Activated CD8-positive, alpha-beta T cell treated with anti-CD3 and anti-CD28 coated beads, Interleukin-2, amount 10 ng/mL, durations not matched to agents 7 days and 5 days (primary cell): ENCODE measurements at regions not wholly inside any gene's neighbourhood (a gene's known extent, or its start where the extent isn't known, plus 50 kb on each side); places are given as distances from the start of the nearest gene placed in this dataset.

ENCODE experiments used
- ATAC-seq: fragments of 150-1000 bp; cut with Tn5 transposase; one replicate; pipeline ENCODE4 v1.10.0; 2021; ENCODE audit warnings: moderate library complexity
- CTCF ChIA-PET: fragments of 350-600 bp; sonication (Branson Sonifier 250); formaldehyde crosslinking; loops from one replicate; lab custom pipeline; 2021; ENCODE audit warnings: antibody characterized with exemption; lab: Charles Lee
- POLR2A ChIA-PET: fragments of 350-600 bp; sonication (Branson Sonifier 250); formaldehyde crosslinking; loops from one replicate; lab custom pipeline; 2021; ENCODE audit warnings: antibody characterized with exemption; lab: Charles Lee
- DNase-seq: peaks from one replicate; pipeline ENCODE4 v3.0.0-alpha.2; 2020
- H3K27ac Mint-ChIP-seq: one replicate; pipeline ENCODE4 v1.8.0; 2021; ENCODE audit warnings: mild to moderate bottlenecking, mixed read lengths
- H3K27me3 Mint-ChIP-seq: one replicate; pipeline ENCODE4 v1.8.0; 2021; ENCODE audit warnings: low read depth, mixed read lengths
- H3K36me3 Mint-ChIP-seq: one replicate; pipeline ENCODE4 v1.8.0; 2021; ENCODE audit warnings: low read depth, mixed read lengths
- H3K4me1 Mint-ChIP-seq: one replicate; pipeline ENCODE4 v1.8.0; 2021; ENCODE audit warnings: low read depth, mixed read lengths
- H3K4me3 Mint-ChIP-seq: one replicate; pipeline ENCODE4 v1.8.0; 2021; ENCODE audit warnings: mild to moderate bottlenecking, mixed read lengths
- H3K9me3 Mint-ChIP-seq: one replicate; pipeline ENCODE4 v1.8.0; 2022; ENCODE audit warnings: mixed read lengths; ENCODE audit not compliant: insufficient read depth

GRCh38 chr4:111648056-111648455, 497.2 kb upstream of the FAM241A start:
- Mint-ChIP-seq H3K4me3 (no peak overlapping the region), H3K27me3 (no peaks in the 10 kb centered on the region), H3K4me1 (no peaks in the 10 kb centered on the region), H3K27ac (no peak overlapping the region), H3K9me3 (no peaks in the 10 kb centered on the region), H3K36me3 (no peaks in the 10 kb centered on the region)
- DNase-seq (no peak), ATAC-seq (no peak)
- POLR2A ChIA-PET = no interaction called here
- CTCF ChIA-PET = no interaction called here

GRCh38 chr4:111649308-111649707, 495.9 kb upstream of the FAM241A start:
- CTCF ChIA-PET = no interaction called here
- Mint-ChIP-seq H3K27ac (no peak overlapping the region), H3K9me3 (no peaks in the 10 kb centered on the region), H3K4me1 (no peaks in the 10 kb centered on the region), H3K36me3 (no peaks in the 10 kb centered on the region), H3K4me3 (no peak overlapping the region), H3K27me3 (no peaks in the 10 kb centered on the region)
- DNase-seq = no peak
- no peak for ATAC-seq
- POLR2A ChIA-PET = no interaction called here

GRCh38 chr4:111650146-111650545, 495.1 kb upstream of the FAM241A start:
- Mint-ChIP-seq H3K9me3 (no peaks in the 10 kb centered on the region), H3K27me3 (no peaks in the 10 kb centered on the region), H3K36me3 (no peaks in the 10 kb centered on the region), H3K4me1 (no peaks in the 10 kb centered on the region), H3K27ac (no peak overlapping the region), H3K4me3 (no peak overlapping the region)
- ATAC-seq (no peak), DNase-seq (no peak)
- ChIA-PET POLR2A (no interaction called here), CTCF (no interaction called here)

- ATAC-seq = no peak
- Mint-ChIP-seq H3K4me3 (no peak overlapping the region), H3K4me1 (no peaks in the 10 kb centered on the region), H3K27ac (no peak overlapping the region), H3K9me3 (no peaks in the 10 kb centered on the region), H3K27me3 (no peaks in the 10 kb centered on the region), H3K36me3 (no peaks in the 10 kb centered on the region)
- ChIA-PET POLR2A (no interaction called here), CTCF (no interaction called here)
- DNase-seq = no peak
Observed at GRCh38 chr4:111650674-111651086, 494.6 kb upstream of the FAM241A start.

GRCh38 chr4:111652236-111652635, 493.0 kb upstream of the FAM241A start:
- CTCF ChIA-PET = no interaction called here

GRCh38 chr4:111652986-111653385, 492.3 kb upstream of the FAM241A start:
- H3K4me3 Mint-ChIP-seq = no peak overlapping the region
- H3K27ac Mint-ChIP-seq = no peak overlapping the region
- ChIA-PET POLR2A (no interaction called here), CTCF (interaction anchor here (1.1 kb wide), 1 partner anchor 11 kb away, joined by 3 read pairs; no protein-coding TSS in a partner anchor)
- ATAC-seq (no peak), DNase-seq (no peak)
- H3K4me1 Mint-ChIP-seq = no peaks in the 10 kb centered on the region
- H3K36me3 Mint-ChIP-seq = no peaks in the 10 kb centered on the region
- no peaks in the 10 kb centered on the region for H3K27me3 Mint-ChIP-seq
- no peaks in the 10 kb centered on the region for H3K9me3 Mint-ChIP-seq

More at GRCh38 chr4:111652236-111652635, 493.0 kb upstream of the FAM241A start:
- POLR2A ChIA-PET = no interaction called here
- no peak for DNase-seq
- Mint-ChIP-seq H3K9me3 (no peaks in the 10 kb centered on the region), H3K27ac (no peak overlapping the region), H3K4me3 (no peak overlapping the region), H3K27me3 (no peaks in the 10 kb centered on the region), H3K36me3 (no peaks in the 10 kb centered on the region), H3K4me1 (no peaks in the 10 kb centered on the region)
- ATAC-seq = no peak

- Mint-ChIP-seq H3K36me3 (no peaks in the 10 kb centered on the region), H3K4me1 (no peaks in the 10 kb centered on the region), H3K4me3 (no peak overlapping the region), H3K9me3 (no peaks in the 10 kb centered on the region), H3K27me3 (no peaks in the 10 kb centered on the region), H3K27ac (no peak overlapping the region)
- POLR2A ChIA-PET = no interaction called here
- ATAC-seq (no peak), DNase-seq (no peak)
- CTCF ChIA-PET = no interaction called here
Observed at GRCh38 chr4:111662496-111662895, 482.8 kb upstream of the FAM241A start.

- POLR2A ChIA-PET = no interaction called here
- H3K27me3 Mint-ChIP-seq = no peaks in the 10 kb centered on the region
- H3K4me1 Mint-ChIP-seq = no peaks in the 10 kb centered on the region
- H3K4me3 Mint-ChIP-seq = no peak overlapping the region
- DNase-seq (no peak), ATAC-seq (no peak)
- no peaks in the 10 kb centered on the region for H3K36me3 Mint-ChIP-seq
- CTCF ChIA-PET = no interaction called here
- H3K9me3 Mint-ChIP-seq = no peaks in the 10 kb centered on the region
- no peak overlapping the region for H3K27ac Mint-ChIP-seq
Observed at GRCh38 chr4:111664308-111664945, 480.8 kb upstream of the FAM241A start.

GRCh38 chr4:111666826-111667360, 478.4 kb upstream of the FAM241A start:
- CTCF ChIA-PET = no interaction called here
- Mint-ChIP-seq H3K27me3 (no peaks in the 10 kb centered on the region), H3K4me3 (no peak overlapping the region), H3K9me3 (no peaks in the 10 kb centered on the region), H3K27ac (no peak overlapping the region), H3K4me1 (no peaks in the 10 kb centered on the region), H3K36me3 (no peaks in the 10 kb centered on the region)
- no peak for ATAC-seq
- no peak for DNase-seq
- POLR2A ChIA-PET = no interaction called here

- H3K4me3 Mint-ChIP-seq = no peak overlapping the region
- no peaks in the 10 kb centered on the region for H3K4me1 Mint-ChIP-seq
- no peaks in the 10 kb centered on the region for H3K36me3 Mint-ChIP-seq
- POLR2A ChIA-PET = no interaction called here
- CTCF ChIA-PET = no interaction called here
- DNase-seq (no peak), ATAC-seq (no peak)
- no peaks in the 10 kb centered on the region for H3K9me3 Mint-ChIP-seq
- no peak overlapping the region for H3K27ac Mint-ChIP-seq
- H3K27me3 Mint-ChIP-seq = no peaks in the 10 kb centered on the region
Observed at GRCh38 chr4:111671756-111672155, 473.5 kb upstream of the FAM241A start.

- Mint-ChIP-seq H3K4me3 (no peak overlapping the region), H3K27ac (no peak overlapping the region), H3K9me3 (no peaks in the 10 kb centered on the region), H3K36me3 (no peaks in the 10 kb centered on the region), H3K4me1 (no peaks in the 10 kb centered on the region), H3K27me3 (no peaks in the 10 kb centered on the region)
- ChIA-PET CTCF (no interaction called here), POLR2A (no interaction called here)
- no peak for ATAC-seq
- DNase-seq = no peak
Observed at GRCh38 chr4:111675746-111676145, 469.5 kb upstream of the FAM241A start.

GRCh38 chr4:111676533-111676932, 468.7 kb upstream of the FAM241A start:
- Mint-ChIP-seq H3K4me1 (no peaks in the 10 kb centered on the region), H3K4me3 (no peak overlapping the region), H3K27ac (no peak overlapping the region), H3K27me3 (no peaks in the 10 kb centered on the region), H3K9me3 (no peaks in the 10 kb centered on the region), H3K36me3 (no peaks in the 10 kb centered on the region)
- no peak for ATAC-seq
- ChIA-PET CTCF (no interaction called here), POLR2A (no interaction called here)
- no peak for DNase-seq

- no peaks in the 10 kb centered on the region for H3K4me1 Mint-ChIP-seq
- ATAC-seq (no peak), DNase-seq (no peak)
- H3K9me3 Mint-ChIP-seq = no peaks in the 10 kb centered on the region
- H3K27me3 Mint-ChIP-seq = no peaks in the 10 kb centered on the region
- H3K27ac Mint-ChIP-seq = no peak overlapping the region
- ChIA-PET POLR2A (no interaction called here), CTCF (no interaction called here)
- no peak overlapping the region for H3K4me3 Mint-ChIP-seq
- H3K36me3 Mint-ChIP-seq = no peaks in the 10 kb centered on the region
Observed at GRCh38 chr4:111678479-111678878, 466.8 kb upstream of the FAM241A start.
